Astrocyte (in vitro differentiated cells and primary cell): ENCODE measurements at regions not wholly inside any gene's neighbourhood (a gene's known extent, or its start where the extent isn't known, plus 50 kb on each side); places are given as distances from the start of the nearest gene placed in this dataset.

ENCODE experiments used
- DNase-seq: peaks from one replicate; pipeline ENCODE4 v3.0.0-alpha.2; 2010; ENCODE audit warnings: low read depth
- FAIRE-seq: peaks from 2 replicates; lab custom pipeline; 2011; peaks lifted over from hg19 to GRCh38; lab: Jason Lieb, UNC
- H2AFZ ChIP-seq: 2 replicates; pipeline ENCODE4 v1.6.0; 2012; ENCODE audit warnings: low read depth, low read length, inconsistent platforms
- H3K27ac ChIP-seq: 2 replicates; pipeline ENCODE4 v1.5.1; 2011; ENCODE audit warnings: low read depth, low read length, inconsistent platforms
- H3K27me3 ChIP-seq: 2 replicates; pipeline ENCODE4 v1.6.0; 2011; ENCODE audit warnings: low read length, inconsistent platforms; ENCODE audit not compliant: insufficient read depth
- H3K36me3 ChIP-seq: 2 replicates; pipeline ENCODE4 v1.5.1; 2011; ENCODE audit warnings: low read length, inconsistent platforms; ENCODE audit not compliant: insufficient read depth
- H3K4me1 ChIP-seq: 2 replicates; pipeline ENCODE4 v1.5.1; 2011; ENCODE audit warnings: low read length, inconsistent platforms; ENCODE audit not compliant: insufficient read depth
- H3K4me2 ChIP-seq: 2 replicates; pipeline ENCODE4 v1.6.0; 2012; ENCODE audit warnings: low read length, inconsistent platforms
- H3K4me3 ChIP-seq: 2 replicates; pipeline ENCODE4 v1.5.1; 2011; ENCODE audit warnings: low read depth, mild to moderate bottlenecking, low read length, inconsistent platforms; ENCODE audit not compliant: insufficient read depth
- H3K79me2 ChIP-seq: 2 replicates; pipeline ENCODE4 v1.6.0; 2012; ENCODE audit warnings: mild to moderate bottlenecking, low read length, inconsistent platforms; ENCODE audit not compliant: insufficient read depth
- H3K9ac ChIP-seq: 2 replicates; pipeline ENCODE4 v1.6.0; 2012; ENCODE audit warnings: mild to moderate bottlenecking, low read length, inconsistent platforms
- H3K9me3 ChIP-seq: 2 replicates; pipeline ENCODE4 v1.5.1; 2012; ENCODE audit warnings: low read depth, mild to moderate bottlenecking, low read length, inconsistent platforms; ENCODE audit not compliant: insufficient read depth
- H4K20me1 ChIP-seq: 2 replicates; pipeline ENCODE4 v1.6.0; 2012; ENCODE audit warnings: low read length, inconsistent platforms; ENCODE audit not compliant: insufficient read depth
- H3K27ac Mint-ChIP-seq: one replicate; pipeline ENCODE4 v1.8.0; 2021; ENCODE audit warnings: mild to moderate bottlenecking, mixed read lengths; ENCODE audit not compliant: unreplicated experiment
- H3K27me3 Mint-ChIP-seq: one replicate; pipeline ENCODE4 v1.8.0; 2021; ENCODE audit warnings: low read depth, mixed read lengths; ENCODE audit not compliant: unreplicated experiment
- H3K36me3 Mint-ChIP-seq: one replicate; pipeline ENCODE4 v1.8.0; 2021; ENCODE audit warnings: low read depth, mixed read lengths; ENCODE audit not compliant: unreplicated experiment
- H3K4me1 Mint-ChIP-seq: one replicate; pipeline ENCODE4 v1.8.0; 2021; ENCODE audit warnings: low read depth, mixed read lengths; ENCODE audit not compliant: unreplicated experiment
- H3K4me3 Mint-ChIP-seq: one replicate; pipeline ENCODE4 v1.8.0; 2021; ENCODE audit warnings: mild to moderate bottlenecking, moderate library complexity, mixed read lengths; ENCODE audit not compliant: unreplicated experiment
- H3K9me3 Mint-ChIP-seq: one replicate; pipeline ENCODE4 v1.8.0; 2021; ENCODE audit warnings: mild to moderate bottlenecking, mixed read lengths; ENCODE audit not compliant: unreplicated experiment
- EZH2 ChIP-seq: IDR thresholded peaks from 2 replicates; pipeline ENCODE4 v1.6.1; 2012; ENCODE audit warnings: mild to moderate bottlenecking, low read length, inconsistent platforms; ENCODE audit not compliant: insufficient read depth
- TF ChIP-seq, protein P1 (sequence below): IDR thresholded peaks from 2 replicates; pipeline ENCODE4 v1.5.1; 2011; ENCODE audit warnings: low read depth, mild to moderate bottlenecking, inconsistent platforms, low read length, moderate library complexity; ENCODE audit not compliant: insufficient read depth

DNA sequence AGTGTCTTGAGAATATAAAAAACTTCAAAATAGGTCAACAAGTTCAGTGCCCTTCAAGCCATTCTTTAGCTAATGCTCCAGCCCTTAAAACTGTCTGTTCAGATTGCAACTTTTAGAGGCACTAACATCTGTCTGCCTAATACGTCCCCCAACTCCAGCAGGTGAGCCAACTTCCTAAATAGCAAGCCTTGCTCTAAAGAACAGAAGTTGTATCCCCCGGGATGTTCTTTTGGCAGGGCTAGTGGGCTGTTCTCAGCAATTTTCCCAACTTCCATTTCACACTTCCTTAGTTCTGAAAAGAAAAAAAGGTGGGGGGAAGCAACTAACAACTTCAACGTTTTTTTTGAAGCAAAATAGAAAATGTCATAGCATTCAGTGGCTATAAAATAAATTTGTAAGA lies 290.0 kb upstream of the PTCHD4 start:
- H3K4me3 Mint-ChIP-seq, result no peak overlapping the region
- H3K27me3 ChIP-seq, result no peaks in the 10 kb centered on the region
- H3K9me3 ChIP-seq, result peaks cover 2% of the 10 kb centered on the region
- no peak overlapping the region for H3K27ac ChIP-seq
- H3K9me3 Mint-ChIP-seq, result peaks cover 2% of the 10 kb centered on the region
- H3K4me3 ChIP-seq, result no peak overlapping the region
- no peaks in the 10 kb centered on the region for H4K20me1 ChIP-seq
- FAIRE-seq, result no peak
- TF ChIP-seq, protein P1, sequence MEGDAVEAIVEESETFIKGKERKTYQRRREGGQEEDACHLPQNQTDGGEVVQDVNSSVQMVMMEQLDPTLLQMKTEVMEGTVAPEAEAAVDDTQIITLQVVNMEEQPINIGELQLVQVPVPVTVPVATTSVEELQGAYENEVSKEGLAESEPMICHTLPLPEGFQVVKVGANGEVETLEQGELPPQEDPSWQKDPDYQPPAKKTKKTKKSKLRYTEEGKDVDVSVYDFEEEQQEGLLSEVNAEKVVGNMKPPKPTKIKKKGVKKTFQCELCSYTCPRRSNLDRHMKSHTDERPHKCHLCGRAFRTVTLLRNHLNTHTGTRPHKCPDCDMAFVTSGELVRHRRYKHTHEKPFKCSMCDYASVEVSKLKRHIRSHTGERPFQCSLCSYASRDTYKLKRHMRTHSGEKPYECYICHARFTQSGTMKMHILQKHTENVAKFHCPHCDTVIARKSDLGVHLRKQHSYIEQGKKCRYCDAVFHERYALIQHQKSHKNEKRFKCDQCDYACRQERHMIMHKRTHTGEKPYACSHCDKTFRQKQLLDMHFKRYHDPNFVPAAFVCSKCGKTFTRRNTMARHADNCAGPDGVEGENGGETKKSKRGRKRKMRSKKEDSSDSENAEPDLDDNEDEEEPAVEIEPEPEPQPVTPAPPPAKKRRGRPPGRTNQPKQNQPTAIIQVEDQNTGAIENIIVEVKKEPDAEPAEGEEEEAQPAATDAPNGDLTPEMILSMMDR, result no peak
- no peak for TF ChIP-seq EZH2
- DNase-seq, result no peak
- no peaks in the 10 kb centered on the region for H3K36me3 ChIP-seq
- no peaks in the 10 kb centered on the region for H3K27me3 Mint-ChIP-seq
- H3K4me1 Mint-ChIP-seq, result no peaks in the 10 kb centered on the region
- no peaks in the 10 kb centered on the region for H3K4me1 ChIP-seq
- no peak overlapping the region for H2AFZ ChIP-seq
- no peak overlapping the region for H3K27ac Mint-ChIP-seq
- no peak overlapping the region for H3K9ac ChIP-seq
- no peaks in the 10 kb centered on the region for H3K36me3 Mint-ChIP-seq
- H3K79me2 ChIP-seq, result no peaks in the 10 kb centered on the region
- no peak overlapping the region for H3K4me2 ChIP-seq

DNA sequence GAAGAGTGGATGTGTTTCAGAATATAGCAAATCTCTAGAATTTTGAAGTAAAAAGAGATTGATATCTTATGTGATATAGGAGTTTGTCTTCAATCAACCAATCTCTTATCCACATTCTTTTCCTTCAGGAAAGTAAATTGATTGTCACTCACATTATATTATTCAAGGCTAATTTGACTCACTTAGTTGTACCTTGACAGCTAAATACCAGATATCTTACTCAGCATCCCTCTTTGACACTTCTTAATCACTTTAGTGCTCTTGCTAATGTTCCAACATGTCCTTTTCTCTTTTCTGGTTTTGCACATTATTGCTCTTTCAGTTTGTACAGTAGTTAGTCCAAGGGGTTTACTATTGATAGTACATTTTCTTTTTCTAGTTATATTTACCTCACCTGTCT lies 286.9 kb upstream of the PTCHD4 start:
- H3K79me2 ChIP-seq, result no peaks in the 10 kb centered on the region
- no peaks in the 10 kb centered on the region for H3K27me3 ChIP-seq
- H3K4me3 Mint-ChIP-seq, result no peak overlapping the region
- H3K9me3 Mint-ChIP-seq, result peaks cover 4% of the 10 kb centered on the region
- no peaks in the 10 kb centered on the region for H3K4me1 Mint-ChIP-seq
- H2AFZ ChIP-seq, result no peak overlapping the region
- DNase-seq (no peak), FAIRE-seq (peak; percentile 29)
- no peak overlapping the region for H3K27ac Mint-ChIP-seq
- H3K36me3 ChIP-seq, result no peaks in the 10 kb centered on the region
- H3K4me2 ChIP-seq, result no peak overlapping the region
- H3K36me3 Mint-ChIP-seq, result no peaks in the 10 kb centered on the region
- H4K20me1 ChIP-seq, result no peaks in the 10 kb centered on the region
- TF ChIP-seq EZH2, result no peak
- TF ChIP-seq, protein P1, result no peak
- peaks cover 2% of the 10 kb centered on the region for H3K9me3 ChIP-seq
- no peak overlapping the region for H3K9ac ChIP-seq
- H3K27ac ChIP-seq, result no peak overlapping the region
- no peak overlapping the region for H3K4me3 ChIP-seq
- no peaks in the 10 kb centered on the region for H3K27me3 Mint-ChIP-seq
- H3K4me1 ChIP-seq, result no peaks in the 10 kb centered on the region

DNA sequence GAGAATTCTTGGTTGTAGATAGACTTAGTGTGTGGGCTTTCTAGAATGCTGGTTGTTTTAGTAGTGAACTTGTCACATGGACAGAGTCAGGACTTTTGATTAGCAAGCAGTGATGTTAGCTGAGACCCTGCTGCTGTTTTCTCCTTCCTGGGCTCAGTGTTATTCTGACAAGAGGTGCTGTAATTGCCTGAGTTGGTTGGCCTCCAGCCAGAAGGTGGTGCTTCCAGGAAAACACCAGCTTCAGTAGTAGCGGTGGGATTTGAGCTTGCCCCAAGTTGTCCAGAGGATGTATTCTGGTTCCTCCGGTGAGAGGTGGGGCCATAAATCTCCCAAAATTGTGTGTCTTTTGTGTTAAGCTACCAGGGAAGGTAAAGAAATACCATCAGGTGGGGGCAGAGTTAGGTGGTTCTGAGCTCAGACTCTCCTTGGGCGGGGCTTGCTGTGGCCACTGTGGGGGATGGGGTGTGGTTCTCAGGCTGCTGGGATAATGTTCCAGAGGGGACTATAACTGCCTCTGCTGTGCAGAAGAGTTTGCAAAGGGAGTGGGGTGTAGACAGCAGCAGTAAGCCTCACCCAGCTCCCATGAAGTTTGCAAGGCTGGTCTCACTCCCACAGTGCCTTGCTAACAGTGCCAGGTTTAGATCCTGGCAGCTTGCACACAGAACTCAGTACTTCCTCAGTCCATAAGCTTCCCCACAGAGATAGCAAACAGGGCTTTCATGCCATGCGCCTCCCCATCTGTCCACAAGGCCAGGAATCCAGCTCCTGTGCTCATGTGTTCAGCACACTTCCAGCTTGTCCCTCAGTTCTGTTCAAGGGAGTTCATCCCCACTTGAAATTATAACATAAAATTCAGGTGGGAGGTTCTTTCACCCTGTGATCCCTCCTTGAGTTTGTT lies 278.4 kb upstream of the PTCHD4 start:
- TF ChIP-seq, protein P1, result no peak
- no peak for TF ChIP-seq EZH2
- DNase-seq (no peak), FAIRE-seq (no peak)
- H3K9me3 Mint-ChIP-seq, result peaks cover 2% of the 10 kb centered on the region
- no peaks in the 10 kb centered on the region for H4K20me1 ChIP-seq
- no peak overlapping the region for H3K4me3 ChIP-seq
- no peak overlapping the region for H3K4me2 ChIP-seq
- no peak overlapping the region for H2AFZ ChIP-seq
- no peak overlapping the region for H3K4me3 Mint-ChIP-seq
- H3K9me3 ChIP-seq, result no peaks in the 10 kb centered on the region
- H3K27ac ChIP-seq, result no peak overlapping the region
- no peaks in the 10 kb centered on the region for H3K36me3 Mint-ChIP-seq
- H3K79me2 ChIP-seq, result no peaks in the 10 kb centered on the region
- H3K36me3 ChIP-seq, result no peaks in the 10 kb centered on the region
- H3K4me1 ChIP-seq, result no peaks in the 10 kb centered on the region
- no peak overlapping the region for H3K27ac Mint-ChIP-seq
- peaks cover 4% of the 10 kb centered on the region for H3K27me3 Mint-ChIP-seq
- no peak overlapping the region for H3K9ac ChIP-seq
- H3K4me1 Mint-ChIP-seq, result no peaks in the 10 kb centered on the region
- no peaks in the 10 kb centered on the region for H3K27me3 ChIP-seq
